ENCODE measurements at regions not wholly inside any gene's neighbourhood (a gene's known extent, or its start where the extent isn't known, plus 50 kb on each side); places are given as distances from the start of the nearest gene placed in this dataset.

GRCh38 chr5:96072791-96073165 is 111.1 kb upstream of the ELL2 start:
- Histone ChIP-seq H3K27me3 (ENCODE audit: control insufficient read depth, insufficient read depth, low read length, poor library complexity, severe bottlenecking) (no peaks in the 10 kb centered on the region), H3K4me1 (ENCODE audit: control insufficient read depth, insufficient read depth, low read length) (peaks cover 8% of the 10 kb centered on the region), H3K4me3 (ENCODE audit: low read length) (no peak overlapping the region), H3K36me3 (ENCODE audit: control insufficient read depth, insufficient read depth, low read length) (no peaks in the 10 kb centered on the region), H3K9ac (ENCODE audit: extremely low read depth, low read length, poor library complexity, severe bottlenecking) (no peak overlapping the region), H3K27ac (ENCODE audit: low read depth, low read length) (no peak overlapping the region), H3K9me3 (ENCODE audit: control insufficient read depth, low read length) (no peaks in the 10 kb centered on the region)
- TF ChIP-seq CTCF (conservative IDR thresholded peaks at IDR 0.05), result no peak
- no peak for DNase-seq
- peaks cover 23% of the 10 kb centered on the region for H3K4me1 Mint-ChIP-seq
- H3K27me3 Mint-ChIP-seq (ENCODE audit: insufficient read depth), result peaks cover 2% of the 10 kb centered on the region
- H3K27ac Mint-ChIP-seq, result no peak overlapping the region
- H3K9me3 Mint-ChIP-seq, result no peaks in the 10 kb centered on the region
- H3K4me3 Mint-ChIP-seq, result no peak overlapping the region
- no peaks in the 10 kb centered on the region for H3K36me3 Mint-ChIP-seq (ENCODE audit: low read depth)
- 96 to 100% methylated on average over 2 to 3 of the region's 3 CpGs for WGBS, 2 experiments (ENCODE audit: insufficient coverage in 1 of 2, insufficient read length in 1 of 2)

- Histone ChIP-seq H3K4me1 (ENCODE audit: control insufficient read depth, insufficient read depth, low read length) (peaks cover 8% of the 10 kb centered on the region), H3K27ac (ENCODE audit: low read depth, low read length) (no peak overlapping the region)
- no peaks in the 10 kb centered on the region for H3K36me3 Mint-ChIP-seq (ENCODE audit: low read depth)
These were observed 110.6 kb upstream of the ELL2 start for GRCh38 chr5:96072138-96072790.

GRCh38 chr5:96070622-96071225 is 109.1 kb upstream of the ELL2 start:
- Histone ChIP-seq H3K27me3 (ENCODE audit: control insufficient read depth, insufficient read depth, low read length, poor library complexity, severe bottlenecking) (no peaks in the 10 kb centered on the region), H3K36me3 (ENCODE audit: control insufficient read depth, insufficient read depth, low read length) (no peaks in the 10 kb centered on the region), H3K4me3 (ENCODE audit: low read length) (no peak overlapping the region), H3K9ac (ENCODE audit: extremely low read depth, low read length, poor library complexity, severe bottlenecking) (no peak overlapping the region), H3K9me3 (ENCODE audit: control insufficient read depth, low read length) (no peaks in the 10 kb centered on the region), H3K4me1 (ENCODE audit: control insufficient read depth, insufficient read depth, low read length) (peaks cover 10% of the 10 kb centered on the region), H3K27ac (ENCODE audit: low read depth, low read length) (no peak overlapping the region)
- Mint-ChIP-seq H3K36me3 (ENCODE audit: low read depth) (no peaks in the 10 kb centered on the region), H3K4me1 (peaks cover 23% of the 10 kb centered on the region), H3K27ac (no peak overlapping the region), H3K27me3 (ENCODE audit: insufficient read depth) (peaks cover 2% of the 10 kb centered on the region), H3K9me3 (no peaks in the 10 kb centered on the region), H3K4me3 (no peak overlapping the region)
- WGBS, 2 experiments (ENCODE audit: insufficient coverage in 1 of 2, insufficient read length in 1 of 2), result 95% methylated on average over 5 of the region's 5 CpGs
- TF ChIP-seq CTCF (conservative IDR thresholded peaks at IDR 0.05), result no peak
- DNase-seq, result no peak

More at GRCh38 chr5:96072138-96072790, 110.6 kb upstream of the ELL2 start:
- peaks cover 2% of the 10 kb centered on the region for H3K27me3 Mint-ChIP-seq (ENCODE audit: insufficient read depth)
- no peaks in the 10 kb centered on the region for H3K27me3 ChIP-seq (ENCODE audit: control insufficient read depth, insufficient read depth, low read length, poor library complexity, severe bottlenecking)
- no peak overlapping the region for H3K4me3 Mint-ChIP-seq
- H3K9me3 ChIP-seq (ENCODE audit: control insufficient read depth, low read length), result no peaks in the 10 kb centered on the region
- H3K4me3 ChIP-seq (ENCODE audit: low read length), result no peak overlapping the region
- H3K9ac ChIP-seq (ENCODE audit: extremely low read depth, low read length, poor library complexity, severe bottlenecking), result no peak overlapping the region
- DNase-seq, result no peak
- no peaks in the 10 kb centered on the region for H3K36me3 ChIP-seq (ENCODE audit: control insufficient read depth, insufficient read depth, low read length)
- peaks cover 18% of the 10 kb centered on the region for H3K4me1 Mint-ChIP-seq
- 91 to 92% methylated on average over 4 of the region's 4 CpGs for whole genome bisulfite sequencing, 2 experiments (ENCODE audit: insufficient coverage in 1 of 2, insufficient read length in 1 of 2)
- no peaks in the 10 kb centered on the region for H3K9me3 Mint-ChIP-seq
- H3K27ac Mint-ChIP-seq, result no peak overlapping the region
- no peak for TF ChIP-seq CTCF (conservative IDR thresholded peaks at IDR 0.05)
